ENCODE measurements at regions not wholly inside any gene's neighbourhood (a gene's known extent, or its start where the extent isn't known, plus 50 kb on each side); places are given as distances from the start of the nearest gene placed in this dataset.

GRCh38 chr4:175377203-175377602, 434.9 kb downstream of the GPM6A start:
- DNase-seq: no peak

GRCh38 chr4:175378372-175378771, 433.7 kb downstream of the GPM6A start:
- DNase-seq: no peak

- DNase-seq: no peak
These were observed 431.2 kb downstream of the GPM6A start for GRCh38 chr4:175380841-175381240.

GRCh38 chr4:175385797-175386196, 426.3 kb downstream of the GPM6A start:
- no peak for DNase-seq

- no peak for DNase-seq
These were observed 425.1 kb downstream of the GPM6A start for GRCh38 chr4:175386776-175387507.

GRCh38 chr4:175394208-175394607, 417.9 kb downstream of the GPM6A start:
- no peak for DNase-seq

GRCh38 chr4:175405961-175406360, 406.1 kb downstream of the GPM6A start:
- peak in 1 of 2 donors; percentile 3 for DNase-seq

GRCh38 chr4:175407926-175408325, 404.1 kb downstream of the GPM6A start:
- no peak for DNase-seq

- DNase-seq: no peak
These were observed 400.8 kb downstream of the GPM6A start for GRCh38 chr4:175411251-175411650.

- no peak for DNase-seq
These were observed 399.9 kb downstream of the GPM6A start for GRCh38 chr4:175412161-175412560.

- no peak for DNase-seq
These were observed 399.3 kb downstream of the GPM6A start for GRCh38 chr4:175412746-175413145.

GRCh38 chr4:175413561-175413960, 398.5 kb downstream of the GPM6A start:
- no peak for DNase-seq

GRCh38 chr4:175414602-175415001, 397.5 kb downstream of the GPM6A start:
- DNase-seq: no peak

GRCh38 chr4:175418516-175418915, 393.5 kb downstream of the GPM6A start:
- no peak for DNase-seq

GRCh38 chr4:175419236-175419718, 392.8 kb downstream of the GPM6A start:
- DNase-seq: no peak

- no peak for DNase-seq
These were observed 390.6 kb downstream of the GPM6A start for GRCh38 chr4:175421506-175421905.

GRCh38 chr4:175422331-175422730, 389.7 kb downstream of the GPM6A start:
- no peak for DNase-seq

- DNase-seq: no peak
These were observed 388.0 kb downstream of the GPM6A start for GRCh38 chr4:175424111-175424510.

GRCh38 chr4:175427751-175428150, 384.3 kb downstream of the GPM6A start:
- no peak for DNase-seq

GRCh38 chr4:175431694-175432093, 380.4 kb downstream of the GPM6A start:
- no peak for DNase-seq

GRCh38 chr4:175435381-175435783, 376.7 kb downstream of the GPM6A start:
- peak in 1 of 2 donors; percentile 7 for DNase-seq

GRCh38 chr4:175436196-175436595, 375.9 kb downstream of the GPM6A start:
- no peak for DNase-seq

GRCh38 chr4:175440786-175441185, 371.3 kb downstream of the GPM6A start:
- no peak for DNase-seq

- no peak for DNase-seq
These were observed 370.8 kb downstream of the GPM6A start for GRCh38 chr4:175441256-175441655.

- no peak for DNase-seq
These were observed 368.5 kb downstream of the GPM6A start for GRCh38 chr4:175443547-175443946.
